ENCODE measurements at regions not wholly inside any gene's neighbourhood (a gene's known extent, or its start where the extent isn't known, plus 50 kb on each side); places are given as distances from the start of the nearest gene placed in this dataset.

DNA sequence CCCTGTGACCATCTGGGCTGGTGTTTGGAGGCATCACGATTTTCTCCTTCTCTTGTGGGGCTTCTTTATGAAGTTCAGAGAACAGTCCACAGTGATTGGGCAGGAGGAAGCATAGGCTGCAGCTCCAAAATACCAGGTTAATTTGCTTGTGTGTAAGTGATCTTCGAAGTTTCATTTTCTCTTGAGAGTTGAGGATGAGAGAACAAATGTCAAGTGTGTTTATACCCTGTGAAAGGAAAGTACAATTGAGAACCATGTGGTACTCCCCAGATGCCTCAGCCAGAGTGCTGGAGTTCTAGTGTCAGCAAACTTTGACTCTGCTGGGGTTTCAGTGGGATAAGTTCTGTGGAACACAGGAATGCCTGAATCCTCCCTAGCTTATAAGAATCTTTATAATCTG, 357.1 kb upstream of the CFAP20DC start:
- TF ChIP-seq, protein P1, sequence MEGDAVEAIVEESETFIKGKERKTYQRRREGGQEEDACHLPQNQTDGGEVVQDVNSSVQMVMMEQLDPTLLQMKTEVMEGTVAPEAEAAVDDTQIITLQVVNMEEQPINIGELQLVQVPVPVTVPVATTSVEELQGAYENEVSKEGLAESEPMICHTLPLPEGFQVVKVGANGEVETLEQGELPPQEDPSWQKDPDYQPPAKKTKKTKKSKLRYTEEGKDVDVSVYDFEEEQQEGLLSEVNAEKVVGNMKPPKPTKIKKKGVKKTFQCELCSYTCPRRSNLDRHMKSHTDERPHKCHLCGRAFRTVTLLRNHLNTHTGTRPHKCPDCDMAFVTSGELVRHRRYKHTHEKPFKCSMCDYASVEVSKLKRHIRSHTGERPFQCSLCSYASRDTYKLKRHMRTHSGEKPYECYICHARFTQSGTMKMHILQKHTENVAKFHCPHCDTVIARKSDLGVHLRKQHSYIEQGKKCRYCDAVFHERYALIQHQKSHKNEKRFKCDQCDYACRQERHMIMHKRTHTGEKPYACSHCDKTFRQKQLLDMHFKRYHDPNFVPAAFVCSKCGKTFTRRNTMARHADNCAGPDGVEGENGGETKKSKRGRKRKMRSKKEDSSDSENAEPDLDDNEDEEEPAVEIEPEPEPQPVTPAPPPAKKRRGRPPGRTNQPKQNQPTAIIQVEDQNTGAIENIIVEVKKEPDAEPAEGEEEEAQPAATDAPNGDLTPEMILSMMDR (IDR thresholded peaks at IDR 0.05; ENCODE audit: unreplicated experiment): no peak
- Mint-ChIP-seq H3K27me3 (ENCODE audit: unreplicated experiment) (no peaks in the 10 kb centered on the region), H3K4me1 (ENCODE audit: low read depth, unreplicated experiment) (no peaks in the 10 kb centered on the region), H3K27ac (ENCODE audit: unreplicated experiment) (no peak overlapping the region), H3K9me3 (ENCODE audit: low read depth, unreplicated experiment) (peaks cover 2% of the 10 kb centered on the region), H3K36me3 (ENCODE audit: insufficient read depth, unreplicated experiment) (no peaks in the 10 kb centered on the region), H3K4me3 (ENCODE audit: low read depth, unreplicated experiment) (no peak overlapping the region)
- intact Hi-C loops (cut with micrococcal nuclease; ENCODE audit: unreplicated experiment): no loop called here
- CTCF ChIA-PET: no interaction called here
- DNase-seq: no peak
- no TSS peak for BruUV-seq (replicated peaks)

DNA sequence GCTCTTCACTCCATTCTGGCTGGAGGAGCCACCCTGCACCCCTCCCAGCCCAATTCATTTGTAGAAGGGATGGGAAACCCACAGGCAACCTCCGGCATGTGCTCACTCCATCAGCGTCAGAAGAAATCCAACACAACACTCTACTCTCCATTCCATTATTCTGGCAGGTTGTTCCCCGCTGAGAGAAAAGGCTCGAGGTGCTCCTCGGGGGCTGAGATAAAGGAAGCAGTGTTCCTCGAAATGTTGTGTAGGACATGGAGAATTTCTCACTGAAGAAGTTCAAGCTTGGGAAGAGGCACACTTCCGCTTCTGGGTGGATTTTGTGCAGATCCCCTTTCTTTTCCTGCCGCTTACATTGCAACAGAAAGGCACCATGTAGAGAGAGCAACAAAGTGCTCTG, 355.0 kb upstream of the CFAP20DC start:
- H3K9me3 Mint-ChIP-seq (ENCODE audit: low read depth, unreplicated experiment): peaks cover 2% of the 10 kb centered on the region
- H3K4me3 Mint-ChIP-seq (ENCODE audit: low read depth, unreplicated experiment): no peak overlapping the region
- no peak for DNase-seq
- no TSS peak for BruUV-seq (replicated peaks)
- TF ChIP-seq, protein P1 (IDR thresholded peaks at IDR 0.05; ENCODE audit: unreplicated experiment): no peak
- H3K27ac Mint-ChIP-seq (ENCODE audit: unreplicated experiment): no peak overlapping the region
- intact Hi-C loops (cut with micrococcal nuclease; ENCODE audit: unreplicated experiment): no loop called here
- H3K4me1 Mint-ChIP-seq (ENCODE audit: low read depth, unreplicated experiment): no peaks in the 10 kb centered on the region
- CTCF ChIA-PET: no interaction called here
- H3K27me3 Mint-ChIP-seq (ENCODE audit: unreplicated experiment): no peaks in the 10 kb centered on the region
- H3K36me3 Mint-ChIP-seq (ENCODE audit: insufficient read depth, unreplicated experiment): no peaks in the 10 kb centered on the region

DNA sequence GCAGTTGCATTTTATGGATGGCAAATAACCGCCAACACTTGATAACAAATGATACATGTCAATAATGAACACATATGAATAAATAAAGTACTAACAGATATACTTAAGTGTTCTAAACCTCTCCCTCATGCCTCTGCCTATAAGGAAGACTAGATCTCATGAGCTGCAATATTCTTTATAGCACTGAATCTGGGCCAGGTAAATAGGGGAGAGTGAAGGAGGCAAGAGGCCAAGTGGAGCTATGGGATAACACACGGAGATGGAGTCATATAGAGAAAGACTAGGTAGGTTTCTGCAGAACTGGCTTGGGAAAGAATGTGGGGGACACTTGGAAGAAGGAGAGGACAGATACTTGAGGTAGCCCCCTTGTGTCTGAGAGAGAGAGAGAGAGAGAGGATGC, 354.2 kb upstream of the CFAP20DC start:
- no peak overlapping the region for H3K27ac Mint-ChIP-seq (ENCODE audit: unreplicated experiment)
- no peaks in the 10 kb centered on the region for H3K4me1 Mint-ChIP-seq (ENCODE audit: low read depth, unreplicated experiment)
- CTCF ChIA-PET: no interaction called here
- DNase-seq: no peak
- TF ChIP-seq, protein P1 (IDR thresholded peaks at IDR 0.05; ENCODE audit: unreplicated experiment): no peak
- H3K27me3 Mint-ChIP-seq (ENCODE audit: unreplicated experiment): no peaks in the 10 kb centered on the region
- no TSS peak for BruUV-seq (replicated peaks)
- intact Hi-C loops (cut with micrococcal nuclease; ENCODE audit: unreplicated experiment): no loop called here
- no peaks in the 10 kb centered on the region for H3K36me3 Mint-ChIP-seq (ENCODE audit: insufficient read depth, unreplicated experiment)
- peaks cover 2% of the 10 kb centered on the region for H3K9me3 Mint-ChIP-seq (ENCODE audit: low read depth, unreplicated experiment)
- H3K4me3 Mint-ChIP-seq (ENCODE audit: low read depth, unreplicated experiment): no peak overlapping the region

DNA sequence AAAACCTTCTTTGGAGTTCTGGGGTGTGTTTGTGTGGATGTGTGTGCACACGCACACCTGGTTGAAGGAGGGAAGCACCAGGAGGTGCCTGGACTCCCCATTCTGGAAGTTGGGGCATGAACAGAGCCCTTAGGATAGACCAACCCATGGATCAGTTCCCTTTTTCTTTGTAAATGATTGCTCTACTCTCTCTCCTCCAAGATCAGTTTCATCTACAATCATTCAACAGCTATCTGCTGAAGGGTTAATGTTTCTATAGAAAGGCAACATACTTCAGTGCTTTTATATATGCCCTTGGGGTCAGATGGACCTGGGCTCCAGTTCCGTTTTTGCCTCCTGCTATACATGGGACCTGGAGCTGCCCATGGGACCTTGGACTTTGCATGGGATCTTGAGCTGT, 352.1 kb upstream of the CFAP20DC start:
- intact Hi-C loops (cut with micrococcal nuclease; ENCODE audit: unreplicated experiment): no loop called here
- CTCF ChIA-PET: no interaction called here
- H3K4me3 Mint-ChIP-seq (ENCODE audit: low read depth, unreplicated experiment): no peak overlapping the region
- no peaks in the 10 kb centered on the region for H3K36me3 Mint-ChIP-seq (ENCODE audit: insufficient read depth, unreplicated experiment)
- H3K27ac Mint-ChIP-seq (ENCODE audit: unreplicated experiment): no peak overlapping the region
- TF ChIP-seq, protein P1 (IDR thresholded peaks at IDR 0.05; ENCODE audit: unreplicated experiment): no peak
- H3K4me1 Mint-ChIP-seq (ENCODE audit: low read depth, unreplicated experiment): no peaks in the 10 kb centered on the region
- no peaks in the 10 kb centered on the region for H3K27me3 Mint-ChIP-seq (ENCODE audit: unreplicated experiment)
- H3K9me3 Mint-ChIP-seq (ENCODE audit: low read depth, unreplicated experiment): peaks cover 6% of the 10 kb centered on the region
- no peak for DNase-seq
- BruUV-seq (replicated peaks): no TSS peak

DNA sequence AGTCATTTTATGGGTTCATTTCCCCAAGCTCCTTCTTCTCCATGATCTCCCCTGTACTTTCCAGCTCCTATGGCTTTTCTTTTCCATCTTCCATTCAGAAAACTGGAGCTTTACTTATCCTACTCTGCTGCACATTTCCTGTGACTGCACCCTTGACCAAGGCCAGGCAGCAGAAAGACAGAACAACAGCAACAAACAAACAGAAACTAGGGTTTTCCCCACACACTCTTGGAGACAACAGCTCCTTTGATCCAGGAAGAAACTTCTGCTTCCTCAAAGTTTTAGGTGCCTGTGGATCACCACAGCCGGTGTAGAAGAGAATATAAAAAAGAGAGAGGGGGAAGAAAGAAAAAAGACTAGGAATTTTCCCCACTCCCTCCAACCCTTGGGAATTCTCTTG, 342.3 kb upstream of the CFAP20DC start:
- no peaks in the 10 kb centered on the region for H3K36me3 Mint-ChIP-seq (ENCODE audit: insufficient read depth, unreplicated experiment)
- TF ChIP-seq, protein P1 (IDR thresholded peaks at IDR 0.05; ENCODE audit: unreplicated experiment): no peak
- no peaks in the 10 kb centered on the region for H3K27me3 Mint-ChIP-seq (ENCODE audit: unreplicated experiment)
- BruUV-seq (replicated peaks): no TSS peak
- H3K27ac Mint-ChIP-seq (ENCODE audit: unreplicated experiment): no peak overlapping the region
- CTCF ChIA-PET: no interaction called here
- intact Hi-C loops (cut with micrococcal nuclease; ENCODE audit: unreplicated experiment): no loop called here
- peaks cover 3% of the 10 kb centered on the region for H3K9me3 Mint-ChIP-seq (ENCODE audit: low read depth, unreplicated experiment)
- DNase-seq: peak; percentile 1
- H3K4me1 Mint-ChIP-seq (ENCODE audit: low read depth, unreplicated experiment): no peaks in the 10 kb centered on the region
- H3K4me3 Mint-ChIP-seq (ENCODE audit: low read depth, unreplicated experiment): no peak overlapping the region

Data from Calu3 (cell line).